H1 (cell line): ENCODE measurements at regions not wholly inside any gene's neighbourhood (a gene's known extent, or its start where the extent isn't known, plus 50 kb on each side); places are given as distances from the start of the nearest gene placed in this dataset.

Source experiments
- CTCF ChIA-PET: fragments of 300-600 bp; sonication (Branson Sonifier 250); formaldehyde crosslinking; loops from one replicate; lab custom pipeline; 2021; ENCODE audit not compliant: partially characterized antibody; lab: Charles Lee
- POLR2A ChIA-PET: fragments of 300-600 bp; sonication (Branson Sonifier 250); formaldehyde crosslinking; loops from one replicate; lab custom pipeline; 2021; ENCODE audit warnings: inconsistent platforms; ENCODE audit not compliant: partially characterized antibody; lab: Charles Lee
- DNase-seq, 2 experiments: peaks; one replicate each; pipeline versions ENCODE4 v3.0.0 to v3.0.0-alpha.2; 2010 to 2022; ENCODE audit warnings: low spot score in 2 of 2, low read depth in 1 of 2, mixed read lengths in 1 of 2
- FAIRE-seq: peaks from 2 replicates; lab custom pipeline; 2011; peaks lifted over from hg19 to GRCh38; lab: Jason Lieb, UNC
- H2AFZ ChIP-seq: 2 replicates; pipeline ENCODE4 v1.8.1; 2012; ENCODE audit warnings: low read length, inconsistent platforms
- H2AK5ac ChIP-seq: 2 replicates; pipeline ENCODE4 v1.6.1; 2013; ENCODE audit warnings: low read depth, low read length
- H2BK120ac ChIP-seq: replicated peaks from 2 replicates; pipeline ENCODE3; 2013; ENCODE audit warnings: low read depth, low read length, inconsistent platforms
- H2BK12ac ChIP-seq: 2 replicates; pipeline ENCODE4 v1.6.1; 2013; ENCODE audit warnings: low read depth, low read length
- H2BK15ac ChIP-seq: 2 replicates; pipeline ENCODE4 v1.6.1; 2013; ENCODE audit warnings: low read length
- H2BK20ac ChIP-seq: 2 replicates; pipeline ENCODE4 v1.6.1; 2013; ENCODE audit warnings: low read length
- H2BK5ac ChIP-seq: 2 replicates; pipeline ENCODE4 v1.6.1; 2013; ENCODE audit warnings: low read depth, low read length
- H3K14ac ChIP-seq: 2 replicates; pipeline ENCODE4 v1.6.1; 2013; ENCODE audit warnings: inconsistent platforms; ENCODE audit not compliant: insufficient read length
- H3K18ac ChIP-seq: 2 replicates; pipeline ENCODE4 v1.6.1; 2013; ENCODE audit warnings: low read length; ENCODE audit errors: extremely low read depth
- H3K23ac ChIP-seq: 2 replicates; pipeline ENCODE4 v1.6.1; 2013; ENCODE audit warnings: inconsistent platforms; ENCODE audit not compliant: insufficient read length
- H3K23me2 ChIP-seq: 2 replicates; pipeline ENCODE4 v1.6.1; 2013; ENCODE audit warnings: low read depth, low read length
- H3K27ac ChIP-seq: 2 replicates; pipeline ENCODE4 v1.6.1; 2011; ENCODE audit warnings: low read depth, low read length, inconsistent platforms
- H3K27me3 ChIP-seq, 4 experiments: replicated peaks in 1 of 4; 1 replicate in 1 of 4; 2 replicates in 3 of 4; pipeline versions ENCODE4 v1.6.1 to v1.8.1; 2011 to 2013; ENCODE audit warnings: low read length in 3 of 4, mild to moderate bottlenecking in 3 of 4, inconsistent platforms in 2 of 4, mixed read lengths in 2 of 4, moderate library complexity in 1 of 4; ENCODE audit not compliant: control insufficient read depth in 3 of 4, insufficient read depth in 3 of 4; ENCODE audit errors: extremely low read depth in 1 of 4
- H3K36me3 ChIP-seq, 4 experiments: 2 replicates each; pipeline versions ENCODE4 v1.6.1 to v1.8.1; 2011 to 2013; ENCODE audit warnings: mild to moderate bottlenecking in 4 of 4, low read length in 3 of 4, moderate library complexity in 2 of 4, control low read depth in 1 of 4, inconsistent platforms in 1 of 4; ENCODE audit not compliant: insufficient read depth in 4 of 4, control insufficient read depth in 2 of 4
- H3K4ac ChIP-seq: replicated peaks from 2 replicates; pipeline ENCODE3; 2013; ENCODE audit warnings: low read length, low read depth, mixed read lengths, inconsistent platforms; ENCODE audit not compliant: insufficient read length
- H3K4me1 ChIP-seq, 4 experiments: replicated peaks in 1 of 4; 1 replicate in 1 of 4; 2 replicates in 3 of 4; pipeline versions ENCODE4 v1.6.1 to v1.8.1; 2011 to 2013; ENCODE audit warnings: low read length in 3 of 4, inconsistent platforms in 2 of 4, mixed read lengths in 1 of 4; ENCODE audit not compliant: insufficient read depth in 4 of 4, control insufficient read depth in 3 of 4
- H3K4me2 ChIP-seq, 2 experiments: 2 replicates each; pipeline versions ENCODE4 v1.6.1 to v1.8.1; 2011 to 2013; ENCODE audit warnings: low read depth in 2 of 2, low read length in 2 of 2, control low read depth in 1 of 2, inconsistent platforms in 1 of 2, mild to moderate bottlenecking in 1 of 2; ENCODE audit not compliant: insufficient read depth in 1 of 2
- H3K4me3 ChIP-seq, 4 experiments: fragments of 200-600, 300-600 bp in 1 of 4; sonication (generic), shearing (Covaris generic), sonication (Bioruptor Twin) in 1 of 4; 2 replicates each; pipeline versions ENCODE4 v1.5.1 to v1.8.1; 2011 to 2016; ENCODE audit warnings: low read length in 4 of 4, low read depth in 3 of 4, control low read depth in 2 of 4, inconsistent platforms in 2 of 4, mild to moderate bottlenecking in 2 of 4, mixed read lengths in 1 of 4, moderate library complexity in 1 of 4; ENCODE audit not compliant: insufficient read depth in 2 of 4; ENCODE audit errors: extremely low read depth in 1 of 4
- H3K56ac ChIP-seq: replicated peaks from 2 replicates; pipeline ENCODE3; 2013; ENCODE audit warnings: low read depth, mild to moderate bottlenecking, mixed read lengths, low read length, inconsistent platforms; ENCODE audit not compliant: insufficient read length
- H3K79me1 ChIP-seq: 2 replicates; pipeline ENCODE4 v1.6.1; 2013; ENCODE audit warnings: low read depth, low read length, control low read depth
- H3K79me2 ChIP-seq, 2 experiments: 2 replicates each; pipeline versions ENCODE4 v1.6.1 to v1.8.1; 2012 to 2013; ENCODE audit warnings: low read length in 2 of 2, mild to moderate bottlenecking in 2 of 2, inconsistent platforms in 1 of 2; ENCODE audit not compliant: insufficient read depth in 2 of 2, control insufficient read depth in 1 of 2
- H3K9ac ChIP-seq, 4 experiments: replicated peaks in 1 of 4; 1 replicate in 1 of 4; 2 replicates in 3 of 4; pipeline versions ENCODE4 v1.6.1 to v1.8.1; 2011 to 2013; ENCODE audit warnings: low read depth in 3 of 4, low read length in 3 of 4, control low read depth in 2 of 4, mild to moderate bottlenecking in 2 of 4, moderate library complexity in 2 of 4, inconsistent platforms in 1 of 4; ENCODE audit errors: extremely low read depth in 1 of 4
- H3K9me3 ChIP-seq, 2 experiments: 2 replicates each; pipeline versions ENCODE4 v1.6.1 to v1.8.1; 2012 to 2013; ENCODE audit warnings: mild to moderate bottlenecking in 2 of 2, moderate library complexity in 2 of 2, control low read depth in 1 of 2, inconsistent platforms in 1 of 2, low read depth in 1 of 2, low read length in 1 of 2, mixed read lengths in 1 of 2; ENCODE audit not compliant: insufficient read depth in 2 of 2
- H4K20me1 ChIP-seq, 2 experiments: replicated peaks in 1 of 2; 2 replicates each; pipeline versions ENCODE3 to v1.8.1; 2011 to 2013; ENCODE audit warnings: inconsistent platforms in 2 of 2, low read length in 2 of 2, mild to moderate bottlenecking in 1 of 2; ENCODE audit not compliant: insufficient read depth in 2 of 2, control insufficient read depth in 1 of 2
- H4K5ac ChIP-seq: 2 replicates; pipeline ENCODE4 v1.6.1; 2013; ENCODE audit warnings: low read length, low read depth, mixed read lengths, inconsistent platforms; ENCODE audit not compliant: insufficient read length
- H4K8ac ChIP-seq: 2 replicates; pipeline ENCODE4 v1.8.0; 2013; ENCODE audit warnings: mild to moderate bottlenecking, moderate library complexity, low read length, inconsistent platforms; ENCODE audit not compliant: insufficient read depth; ENCODE audit errors: extremely low read depth
- H4K91ac ChIP-seq: replicated peaks from 2 replicates; pipeline ENCODE3; 2013; ENCODE audit warnings: low read length, mixed read lengths, inconsistent platforms; ENCODE audit not compliant: insufficient read length
- RXRA ChIP-seq: IDR thresholded peaks from 2 replicates; pipeline ENCODE4 v1.6.1; 2011; ENCODE audit warnings: low read depth, mild to moderate bottlenecking, low read length, moderate library complexity; ENCODE audit not compliant: insufficient read depth
- SIN3A ChIP-seq, 2 experiments: IDR thresholded peaks in 1 of 2; conservative IDR thresholded peaks in 1 of 2; 2 replicates each; pipeline ENCODE4 v1.6.1; 2011 to 2012; ENCODE audit warnings: low read length in 2 of 2, improper control_type of control experiment in 1 of 2, low read depth in 1 of 2, mild to moderate bottlenecking in 1 of 2
- SIX5 ChIP-seq: IDR thresholded peaks from 2 replicates; pipeline ENCODE4 v1.6.1; 2011; ENCODE audit warnings: mild to moderate bottlenecking, low read depth, low read length
- ZNF274 ChIP-seq: IDR thresholded peaks from 2 replicates; pipeline ENCODE4 v1.7.0; 2012; ENCODE audit warnings: low read length, borderline replicate concordance; ENCODE audit errors: extremely low read depth

- H3K79me2 ChIP-seq, result no peaks in the 10 kb centered on the region
- H3K18ac ChIP-seq, result no peak overlapping the region
- no peak overlapping the region for H2BK120ac ChIP-seq
- no peak overlapping the region for H4K5ac ChIP-seq
- no peaks in the 10 kb centered on the region for H3K9me3 ChIP-seq
- H4K20me1 ChIP-seq, result no peaks in the 10 kb centered on the region
- H3K4ac ChIP-seq, result no peak overlapping the region
- ChIA-PET CTCF (interaction anchor here (1.4 kb wide), 1 partner anchor 20 kb away, joined by 4 read pairs; no protein-coding TSS in a partner anchor), POLR2A (no interaction called here)
- H3K27ac ChIP-seq, result no peak overlapping the region
- no peak for TF ChIP-seq SIN3A (conservative IDR thresholded peaks at IDR 0.05 in 1 of 2, IDR thresholded peaks at IDR 0.05 in 1 of 2; ENCODE audit: low read depth in 1 of 2, low read length in 2 of 2)
- no peak for TF ChIP-seq SIX5
- no peak for TF ChIP-seq ZNF274
- no peak for TF ChIP-seq RXRA
- no peak overlapping the region for H3K9ac ChIP-seq
- H2AFZ ChIP-seq, result no peak overlapping the region
- FAIRE-seq (no peak), DNase-seq (no peak)
- no peak overlapping the region for H3K56ac ChIP-seq
- no peaks in the 10 kb centered on the region for H3K27me3 ChIP-seq
- H3K14ac ChIP-seq, result no peak overlapping the region
- H2BK5ac ChIP-seq, result no peak overlapping the region
- no peak overlapping the region for H2AK5ac ChIP-seq
- H3K4me3 ChIP-seq, result no peak overlapping the region
- no peaks in the 10 kb centered on the region for H3K23me2 ChIP-seq
- no peak overlapping the region for H2BK12ac ChIP-seq
- no peaks in the 10 kb centered on the region for H3K36me3 ChIP-seq
- no peak overlapping the region for H3K4me2 ChIP-seq
- H3K79me1 ChIP-seq, result no peaks in the 10 kb centered on the region
- H3K4me1 ChIP-seq, result no peaks in the 10 kb centered on the region
- H2BK15ac ChIP-seq, result no peak overlapping the region
- no peak overlapping the region for H4K91ac ChIP-seq
- H2BK20ac ChIP-seq, result no peak overlapping the region
- H3K23ac ChIP-seq, result no peak overlapping the region
- H4K8ac ChIP-seq, result no peak overlapping the region
Observed at GRCh38 chr16:63481060-63481459, 1444.8 kb upstream of the CDH8 start.
